HG02852 (cell line): ENCODE measurements at regions not wholly inside any gene's neighbourhood (a gene's known extent, or its start where the extent isn't known, plus 50 kb on each side); places are given as distances from the start of the nearest gene placed in this dataset.

Experiments used
- ATAC-seq: cut with Tn5 transposase; IDR thresholded peaks from one replicate; pipeline ENCODE4 v1.9.1; 2021; ENCODE audit warnings: mild to moderate bottlenecking, moderate library complexity; ENCODE audit not compliant: unreplicated experiment

DNA sequence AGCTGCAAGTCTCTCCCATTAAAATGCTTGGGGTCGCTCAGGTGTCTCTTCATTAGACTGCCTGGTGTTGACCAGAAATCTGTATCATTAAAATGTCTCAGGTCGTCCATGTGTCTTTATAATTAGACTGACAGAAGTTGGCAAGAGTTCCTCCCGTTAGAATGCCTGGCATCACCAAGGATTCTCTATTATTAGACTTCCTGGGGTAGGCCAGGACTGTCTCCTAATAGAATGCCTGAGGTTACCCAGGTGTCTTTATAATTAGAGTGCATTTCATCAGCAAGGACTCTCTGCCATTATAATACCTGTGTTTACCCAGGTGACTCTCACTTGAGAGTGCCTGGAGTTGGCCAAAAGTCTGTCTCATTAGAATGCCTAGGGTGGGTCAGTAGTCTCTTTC lies 1537.2 kb downstream of the UQCRFS1 start:
- no peak for ATAC-seq

DNA sequence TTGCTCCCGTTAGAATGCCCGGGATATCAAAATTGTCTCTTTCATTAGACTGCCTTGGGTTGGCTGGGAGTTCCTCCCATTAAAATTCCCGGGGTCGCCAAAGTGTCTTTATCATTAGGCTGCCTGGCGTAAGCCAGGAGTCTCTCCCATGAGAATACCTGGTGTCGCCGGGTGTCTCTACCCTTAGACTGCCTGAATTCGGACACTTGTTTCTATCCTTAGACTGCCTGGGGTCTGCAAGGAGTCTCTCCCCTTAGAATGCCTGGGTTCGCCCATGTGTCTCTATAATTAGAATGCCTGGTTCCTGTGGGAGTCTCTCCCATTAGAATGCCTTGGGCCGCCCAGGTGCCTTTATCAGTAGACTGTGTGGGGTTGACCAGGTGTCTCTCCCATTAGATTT lies 1538.2 kb downstream of the UQCRFS1 start:
- no peak for ATAC-seq

DNA sequence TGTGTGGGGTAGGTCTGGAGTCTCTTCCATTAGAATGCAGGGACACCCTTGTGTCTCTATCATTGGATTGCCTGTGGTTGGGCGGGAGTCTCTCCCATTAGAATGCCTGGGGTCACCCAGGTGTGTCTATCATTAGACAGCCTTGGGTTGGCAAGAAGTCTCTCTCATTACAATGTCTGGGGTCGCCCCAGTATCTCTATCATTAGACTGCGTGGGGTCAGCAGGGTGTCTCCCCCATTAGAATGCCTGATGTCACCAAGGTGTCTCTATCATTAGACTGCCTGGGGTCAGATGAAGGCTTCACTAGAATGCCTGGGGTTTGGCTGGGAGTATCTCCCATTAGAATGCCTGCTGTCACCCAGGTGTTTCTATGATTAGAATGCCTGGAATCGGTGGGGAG lies 1539.0 kb downstream of the UQCRFS1 start:
- no peak for ATAC-seq

DNA sequence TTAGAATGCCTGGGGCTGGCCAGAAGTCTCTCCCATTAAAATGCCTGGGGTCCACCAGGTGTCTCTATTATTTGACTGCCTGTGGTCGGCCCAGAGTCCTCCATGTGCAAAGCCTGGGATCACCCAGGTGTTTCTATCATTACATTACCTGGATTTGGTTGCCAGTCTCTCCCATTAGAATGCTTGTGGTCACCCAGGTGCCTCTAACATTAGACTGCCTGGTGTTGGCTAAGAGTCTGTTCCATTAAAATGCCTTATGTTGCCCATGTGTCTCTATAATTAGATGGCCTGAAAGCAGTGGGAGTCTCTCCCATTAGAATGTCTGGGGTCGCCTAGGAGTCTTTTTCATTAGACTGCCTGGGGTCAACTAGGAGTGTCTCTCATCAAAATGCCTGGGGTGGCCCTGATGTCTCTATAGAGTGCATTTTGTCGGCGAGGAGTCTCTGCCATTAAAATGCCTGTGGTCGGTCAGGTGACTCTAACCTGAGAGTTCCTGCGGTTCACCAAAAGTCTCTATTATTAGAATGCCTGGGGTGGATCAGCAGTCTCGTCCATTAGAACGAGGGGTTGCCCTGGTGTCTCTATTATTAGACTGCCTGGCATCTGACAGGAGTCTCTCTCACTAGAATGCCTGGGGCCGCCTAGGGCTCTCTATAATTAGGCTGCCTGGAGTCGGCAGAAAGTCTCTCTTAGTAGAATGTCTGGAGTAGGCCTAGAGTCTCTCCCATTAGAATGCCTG lies 1540.5 kb downstream of the UQCRFS1 start:
- ATAC-seq: no peak

DNA sequence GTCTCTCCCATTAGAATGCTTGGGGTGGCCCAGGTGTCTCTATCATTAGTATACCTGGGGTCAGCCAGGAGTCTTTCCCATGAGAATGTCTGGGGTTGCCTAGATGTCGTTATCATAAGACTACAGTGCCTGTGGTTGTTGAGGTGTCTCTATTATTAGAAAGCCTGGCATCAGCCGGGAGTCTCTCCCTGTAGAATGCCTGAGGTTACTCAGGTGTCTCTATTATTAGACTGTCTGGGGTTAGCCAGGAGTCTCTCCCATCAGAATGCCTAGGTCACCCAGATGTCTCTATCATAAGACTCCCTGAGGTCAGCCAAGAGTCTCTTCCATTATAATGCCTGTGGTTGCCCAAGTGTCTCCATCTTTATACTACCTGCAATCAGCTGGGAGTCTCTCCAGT lies 1541.1 kb downstream of the UQCRFS1 start:
- ATAC-seq: no peak

DNA sequence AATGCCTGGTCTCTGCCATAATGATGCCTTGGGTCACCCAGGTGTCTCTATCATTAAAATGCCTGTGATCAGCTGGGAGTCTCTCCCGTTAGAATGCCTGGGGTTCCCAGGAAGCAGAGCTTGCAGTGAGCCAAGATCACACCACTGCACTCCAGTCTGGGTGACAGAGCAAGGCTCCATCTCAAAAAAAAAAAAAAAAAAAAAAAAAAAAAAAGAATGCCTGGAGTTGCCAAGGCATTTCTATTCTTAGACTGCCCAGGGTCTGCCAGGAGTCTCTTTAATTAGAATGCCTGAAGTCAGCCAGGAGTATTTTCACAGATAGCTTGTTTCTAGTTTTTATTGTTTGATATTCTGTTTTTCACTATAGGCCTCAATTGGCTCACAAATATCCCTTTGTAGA lies 1552.5 kb downstream of the UQCRFS1 start:
- no peak for ATAC-seq

DNA sequence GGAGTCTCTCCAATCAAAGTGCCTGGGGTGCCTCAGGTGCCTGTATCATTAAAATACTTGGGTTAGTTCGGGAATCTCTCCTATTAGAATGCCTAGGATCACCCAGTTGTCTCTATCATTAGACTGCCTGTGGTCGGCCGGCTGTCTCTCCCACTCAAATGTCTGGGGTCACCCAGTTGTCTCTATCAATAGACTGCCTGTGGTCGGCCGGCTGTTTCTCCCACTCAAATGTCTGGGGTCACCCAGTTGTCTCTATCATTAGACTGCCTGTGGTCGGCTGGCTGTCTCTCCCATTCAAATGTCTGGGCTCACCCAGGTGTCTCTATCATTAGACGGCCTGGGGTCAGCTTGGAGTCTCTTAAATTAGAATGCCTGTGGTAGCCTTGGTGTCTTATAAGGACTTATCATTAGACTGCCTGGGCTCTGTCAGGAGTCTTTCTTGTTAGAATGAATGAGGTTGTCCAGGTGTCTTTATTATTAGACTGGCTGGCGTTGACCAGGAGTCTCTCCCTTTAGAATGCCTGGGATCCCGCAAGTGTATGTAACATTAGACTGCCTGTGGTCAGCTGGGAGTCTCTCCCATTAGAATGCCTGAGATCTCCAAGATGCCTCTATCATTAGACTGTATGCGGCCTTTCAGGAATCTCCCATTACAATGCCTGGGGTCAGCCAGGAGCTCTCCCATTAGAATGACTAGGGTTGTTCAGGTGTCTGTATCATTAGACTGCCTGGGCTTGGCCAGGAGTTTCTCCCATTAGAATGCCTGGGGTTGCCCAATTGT lies 1555.5 kb downstream of the UQCRFS1 start:
- ATAC-seq: no peak

DNA sequence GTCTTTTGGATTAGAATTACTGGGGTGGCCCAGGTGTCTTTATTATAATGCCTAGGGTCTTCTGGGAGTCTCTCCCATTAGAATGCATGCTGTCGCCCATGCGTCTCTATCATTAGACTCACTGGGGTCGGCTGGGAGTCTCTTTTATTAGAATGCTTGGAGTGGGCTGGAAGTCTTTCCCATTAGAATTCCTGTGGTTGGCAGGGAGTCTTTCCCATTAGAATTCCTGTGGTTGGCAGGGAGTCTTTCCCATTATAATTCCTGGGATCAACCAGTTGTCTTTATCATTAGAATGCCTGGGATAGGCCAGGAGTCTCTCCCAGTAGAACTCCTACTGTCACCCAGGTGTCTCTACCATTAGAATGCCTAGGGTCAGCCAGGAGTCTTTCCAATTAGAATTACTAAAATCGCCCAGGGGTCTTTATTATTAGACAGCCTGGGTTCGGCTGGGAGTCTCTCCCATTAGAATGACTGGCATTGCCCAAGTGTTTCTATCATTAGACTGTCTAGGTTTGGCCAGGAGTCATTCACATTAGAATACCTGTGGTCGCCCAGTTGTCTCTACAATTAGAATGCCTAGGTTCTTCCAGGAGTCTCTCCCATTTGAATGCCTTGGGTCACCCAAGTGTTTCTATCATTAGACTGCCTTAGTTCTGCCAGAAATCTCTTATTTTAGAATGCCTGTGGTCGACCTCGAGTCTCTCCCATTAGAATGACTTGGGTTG lies 1558.5 kb downstream of the UQCRFS1 start:
- no peak for ATAC-seq

DNA sequence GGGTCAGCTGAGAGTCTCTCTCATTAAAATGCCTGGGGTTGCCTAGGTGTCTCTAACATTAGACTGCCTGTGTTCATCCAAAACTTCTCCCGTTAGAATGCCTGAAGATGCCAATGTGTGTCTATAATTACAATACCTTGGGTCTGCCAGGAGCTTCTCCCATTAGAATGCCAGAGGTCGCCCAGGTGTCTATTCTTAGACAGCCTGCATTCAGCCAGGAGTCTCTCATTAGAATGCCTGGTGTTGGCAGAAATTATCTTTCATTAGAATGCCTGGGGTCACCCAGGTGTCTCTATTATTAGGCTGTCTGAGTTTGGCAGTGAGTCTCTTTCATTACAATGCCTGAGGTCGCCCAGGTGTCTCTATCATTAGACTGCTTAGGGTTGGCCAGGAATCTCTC lies 1560.2 kb downstream of the UQCRFS1 start:
- no peak for ATAC-seq

DNA sequence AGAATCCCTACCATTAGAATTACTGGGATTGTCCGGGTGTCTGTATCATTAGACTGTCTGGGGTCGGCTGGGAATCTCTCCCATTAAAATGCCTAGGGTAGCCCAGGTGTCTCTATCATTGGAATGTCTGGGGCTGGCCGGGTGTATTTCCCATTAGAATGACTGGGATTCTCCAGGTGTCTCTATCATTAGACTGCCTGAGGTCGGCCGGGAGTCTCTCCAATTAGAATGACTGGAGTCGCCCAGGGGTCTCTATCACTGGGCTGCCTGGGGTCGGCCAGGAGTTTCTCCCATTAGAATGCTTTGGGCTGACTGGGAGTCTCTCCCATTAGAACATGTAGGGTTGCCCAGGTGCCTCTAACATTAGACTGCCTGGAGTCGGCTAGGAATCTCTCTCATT lies 1560.7 kb downstream of the UQCRFS1 start:
- no peak for ATAC-seq

DNA sequence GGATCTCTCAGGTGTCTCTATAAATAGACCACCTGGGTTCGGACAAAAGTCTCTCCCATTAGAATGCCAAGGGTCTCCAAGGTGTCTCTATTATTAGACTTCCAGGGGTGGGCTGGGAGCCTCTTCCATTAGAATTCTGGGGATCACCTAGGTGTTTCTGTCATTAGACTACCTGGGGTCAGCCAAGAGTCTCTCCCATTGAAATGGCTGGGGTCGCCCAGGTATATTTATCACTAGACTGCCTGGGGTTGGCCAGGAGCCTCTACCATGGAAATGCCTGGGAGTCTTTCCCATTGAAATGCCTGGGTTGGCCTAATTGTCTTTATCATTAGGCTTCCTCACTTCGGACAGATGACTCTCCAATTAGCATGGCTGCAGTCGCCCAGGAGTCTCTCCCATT lies 1565.5 kb downstream of the UQCRFS1 start:
- no peak for ATAC-seq

DNA sequence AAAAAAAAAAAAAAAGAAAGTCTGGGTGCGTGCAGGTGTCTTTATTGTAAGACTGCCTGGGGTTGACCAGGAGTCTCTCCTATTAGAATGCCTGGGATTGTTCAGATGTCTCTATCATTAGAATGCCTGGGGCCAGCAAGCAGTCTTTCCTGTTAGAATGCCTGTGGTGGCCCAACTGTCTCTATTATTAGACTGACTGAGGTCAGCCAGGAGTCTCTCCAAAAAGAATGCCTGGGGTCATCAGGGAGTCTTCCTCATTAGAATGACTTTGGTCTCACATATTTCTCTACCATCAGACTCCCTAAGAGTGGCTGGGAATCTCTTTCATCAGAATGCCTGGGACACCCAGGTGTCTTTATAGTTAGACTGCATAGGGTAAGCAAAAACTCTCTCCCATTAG lies 1577.5 kb downstream of the UQCRFS1 start:
- no peak for ATAC-seq

DNA sequence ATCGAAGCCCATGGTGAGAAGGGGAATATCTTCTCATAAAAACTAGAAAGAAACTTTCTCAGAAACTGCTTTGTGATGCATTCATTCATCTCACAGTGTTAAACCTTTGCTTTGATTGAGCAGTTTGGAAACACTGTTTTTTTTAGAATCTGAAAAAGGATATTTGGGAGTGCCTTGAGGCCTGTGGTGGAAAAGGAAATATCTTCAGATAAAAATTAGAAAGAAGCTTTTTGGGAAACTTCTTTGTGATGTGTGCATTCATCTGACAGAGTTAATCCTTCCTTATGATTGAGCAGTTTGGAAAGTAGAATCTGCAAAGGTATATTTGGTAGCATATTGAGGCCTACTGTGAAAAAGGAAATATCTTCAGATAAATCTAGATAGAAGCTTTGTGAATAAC lies 1594.9 kb downstream of the UQCRFS1 start:
- ATAC-seq: no peak

DNA sequence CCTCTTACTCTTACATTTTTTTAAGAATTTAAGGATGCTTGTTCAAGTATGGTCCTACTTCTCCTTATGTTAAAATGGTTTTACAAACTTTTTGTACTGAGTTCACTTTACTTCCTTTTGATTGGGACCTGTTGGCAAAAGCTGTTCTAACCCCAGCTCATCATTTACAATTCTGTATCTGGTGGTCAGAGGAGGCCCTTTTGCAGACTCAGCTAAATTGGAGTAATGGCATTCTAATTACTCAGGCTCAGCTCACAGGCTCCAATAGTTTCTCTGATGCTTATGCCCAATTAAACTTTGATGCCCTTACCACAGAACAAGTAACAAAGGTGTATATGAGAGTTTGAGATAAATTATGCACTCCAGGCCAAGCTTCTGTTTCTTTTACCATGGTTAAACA lies 1632.0 kb downstream of the UQCRFS1 start:
- ATAC-seq: no peak
